ENCODE measurements at regions not wholly inside any gene's neighbourhood (a gene's known extent, or its start where the extent isn't known, plus 50 kb on each side); places are given as distances from the start of the nearest gene placed in this dataset.

DNA sequence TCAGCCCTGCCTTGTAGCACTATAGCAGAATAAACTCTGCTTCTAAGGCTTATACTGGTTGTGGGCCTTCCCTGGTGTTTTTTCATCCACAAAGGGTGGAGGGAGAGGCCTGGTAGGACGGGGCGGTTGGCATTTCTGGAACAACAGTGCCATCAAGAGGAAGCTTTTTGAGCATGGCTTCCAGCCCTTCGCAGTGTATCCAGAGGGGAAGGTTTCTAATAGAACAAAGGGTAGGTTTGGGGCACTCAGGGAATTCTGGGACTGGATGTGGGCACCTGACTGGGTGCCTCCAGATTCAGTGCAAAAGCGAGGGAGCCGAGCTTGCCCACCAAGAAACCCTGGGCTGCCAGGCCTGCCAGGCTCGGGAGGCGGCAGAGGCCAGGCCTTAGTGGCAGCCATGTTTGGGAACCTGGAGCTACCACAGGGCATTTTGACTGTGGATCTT, 229.6 kb upstream of the AGTR2 start:
- TF ChIP-seq POLR2A (IDR thresholded peaks at IDR 0.05; ENCODE audit: low read depth, low read length) (no peak), POLR2AphosphoS5 (IDR thresholded peaks at IDR 0.05; ENCODE audit: low read depth, low read length) (no peak)

Measured in GM12891 (cell line).